Gastroesophageal sphincter (tissue), 3 donors: ENCODE measurements at regions not wholly inside any gene's neighbourhood (a gene's known extent, or its start where the extent isn't known, plus 50 kb on each side); places are given as distances from the start of the nearest gene placed in this dataset.

Experiments used
- CTCF ChIP-seq, 4 experiments: fragments of 200-600 bp in 2 of 4; fragments of 450-650 bp in 2 of 4; sonication (generic) in 1 of 4; IDR thresholded peaks; one replicate each; pipeline ENCODE4 v1.5.1; 2017 to 2019; ENCODE audit warnings: antibody characterized with exemption in 4 of 4, mild to moderate bottlenecking in 2 of 4, moderate library complexity in 2 of 4
- EP300 ChIP-seq: sonication (generic); formaldehyde crosslinking; IDR thresholded peaks from one replicate; pipeline ENCODE4 v1.6.1; 2017; ENCODE audit warnings: antibody characterized with exemption, mild to moderate bottlenecking
- POLR2AphosphoS5 ChIP-seq: sonication (generic); formaldehyde crosslinking; IDR thresholded peaks from one replicate; pipeline ENCODE4 v1.6.1; 2017; ENCODE audit warnings: antibody characterized with exemption

- TF ChIP-seq CTCF (IDR thresholded peaks at IDR 0.05) (no peak), EP300 (no peak), POLR2AphosphoS5 (no peak)
Observed at GRCh38 chr11:33444835-33445594, 187.8 kb downstream of the HIPK3 start.
